Stomach (tissue), 4 donors: ENCODE measurements at regions not wholly inside any gene's neighbourhood (a gene's known extent, or its start where the extent isn't known, plus 50 kb on each side); places are given as distances from the start of the nearest gene placed in this dataset.

ENCODE experiments used
- EP300 ChIP-seq: sonication (generic); formaldehyde crosslinking; IDR thresholded peaks from one replicate; pipeline ENCODE4 v1.6.1; 2017; ENCODE audit warnings: antibody characterized with exemption
- POLR2A ChIP-seq, 4 donors: fragments of 450-650 bp; IDR thresholded peaks; one replicate each; pipeline ENCODE4 v1.6.1; 2016; ENCODE audit warnings: antibody characterized with exemption in 4 of 4, control low read depth in 2 of 4, mild to moderate bottlenecking in 1 of 4, moderate library complexity in 1 of 4
- POLR2AphosphoS5 ChIP-seq, 3 donors: sonication (generic); formaldehyde crosslinking; IDR thresholded peaks; one replicate each; pipeline ENCODE4 v1.6.1; 2016; ENCODE audit warnings: antibody characterized with exemption in 3 of 3
- TF ChIP-seq, protein P1 (sequence below), 7 experiments: fragments of 450-650 bp in 4 of 7; fragments of 200-600 bp in 3 of 7; sonication (generic) in 3 of 7; IDR thresholded peaks; one replicate each; pipeline ENCODE4 v1.5.1; 2016 to 2019; ENCODE audit warnings: antibody characterized with exemption in 7 of 7, control low read depth in 2 of 7, mild to moderate bottlenecking in 1 of 7

GRCh38 chr10:49463605-49464004 lies 67.7 kb upstream of the DRGX start:
- TF ChIP-seq, protein P1, sequence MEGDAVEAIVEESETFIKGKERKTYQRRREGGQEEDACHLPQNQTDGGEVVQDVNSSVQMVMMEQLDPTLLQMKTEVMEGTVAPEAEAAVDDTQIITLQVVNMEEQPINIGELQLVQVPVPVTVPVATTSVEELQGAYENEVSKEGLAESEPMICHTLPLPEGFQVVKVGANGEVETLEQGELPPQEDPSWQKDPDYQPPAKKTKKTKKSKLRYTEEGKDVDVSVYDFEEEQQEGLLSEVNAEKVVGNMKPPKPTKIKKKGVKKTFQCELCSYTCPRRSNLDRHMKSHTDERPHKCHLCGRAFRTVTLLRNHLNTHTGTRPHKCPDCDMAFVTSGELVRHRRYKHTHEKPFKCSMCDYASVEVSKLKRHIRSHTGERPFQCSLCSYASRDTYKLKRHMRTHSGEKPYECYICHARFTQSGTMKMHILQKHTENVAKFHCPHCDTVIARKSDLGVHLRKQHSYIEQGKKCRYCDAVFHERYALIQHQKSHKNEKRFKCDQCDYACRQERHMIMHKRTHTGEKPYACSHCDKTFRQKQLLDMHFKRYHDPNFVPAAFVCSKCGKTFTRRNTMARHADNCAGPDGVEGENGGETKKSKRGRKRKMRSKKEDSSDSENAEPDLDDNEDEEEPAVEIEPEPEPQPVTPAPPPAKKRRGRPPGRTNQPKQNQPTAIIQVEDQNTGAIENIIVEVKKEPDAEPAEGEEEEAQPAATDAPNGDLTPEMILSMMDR (IDR thresholded peaks at IDR 0.05): no peak
- no peak for TF ChIP-seq POLR2AphosphoS5 (IDR thresholded peaks at IDR 0.05)
- TF ChIP-seq POLR2A (IDR thresholded peaks at IDR 0.05): no peak
- no peak for TF ChIP-seq EP300
